Choroid plexus epithelial cell (primary cell): ENCODE measurements at regions not wholly inside any gene's neighbourhood (a gene's known extent, or its start where the extent isn't known, plus 50 kb on each side); places are given as distances from the start of the nearest gene placed in this dataset.

Experiments used
- DNase-seq: peaks from one replicate; pipeline ENCODE4 v3.0.0-alpha.2; 2010; ENCODE audit warnings: low read depth
- H3K4me3 ChIP-seq: 2 replicates; pipeline ENCODE4 v1.5.1; 2011; ENCODE audit warnings: low read depth, mild to moderate bottlenecking, control low read depth, low read length, moderate library complexity
- TF ChIP-seq, protein P1 (sequence below): conservative IDR thresholded peaks from 2 replicates; pipeline ENCODE4 v1.5.1; 2011; ENCODE audit warnings: low read depth, mild to moderate bottlenecking, control low read depth, inconsistent platforms, low read length, moderate library complexity

DNA sequence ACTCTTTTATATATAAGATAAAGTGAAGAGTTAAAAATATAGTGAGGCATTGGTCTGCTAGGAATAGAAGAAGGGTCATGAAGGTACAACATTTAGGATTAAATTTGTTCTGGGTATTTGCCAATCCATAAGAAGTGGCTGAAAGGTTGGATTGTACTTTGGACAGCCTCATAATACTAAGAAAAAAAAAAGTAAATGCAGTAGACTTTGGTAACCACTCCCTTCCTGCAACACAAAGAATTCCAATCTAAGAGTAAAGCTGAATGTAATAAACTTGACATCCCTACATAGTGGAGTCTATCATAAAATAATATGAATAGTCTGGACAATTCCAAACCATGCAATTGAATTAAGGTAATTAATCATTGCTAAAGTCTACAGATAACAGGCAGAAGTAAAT lies 2294.4 kb downstream of the LRRC4C start:
- DNase-seq = no peak
- H3K4me3 ChIP-seq = no peak overlapping the region
- TF ChIP-seq, protein P1, sequence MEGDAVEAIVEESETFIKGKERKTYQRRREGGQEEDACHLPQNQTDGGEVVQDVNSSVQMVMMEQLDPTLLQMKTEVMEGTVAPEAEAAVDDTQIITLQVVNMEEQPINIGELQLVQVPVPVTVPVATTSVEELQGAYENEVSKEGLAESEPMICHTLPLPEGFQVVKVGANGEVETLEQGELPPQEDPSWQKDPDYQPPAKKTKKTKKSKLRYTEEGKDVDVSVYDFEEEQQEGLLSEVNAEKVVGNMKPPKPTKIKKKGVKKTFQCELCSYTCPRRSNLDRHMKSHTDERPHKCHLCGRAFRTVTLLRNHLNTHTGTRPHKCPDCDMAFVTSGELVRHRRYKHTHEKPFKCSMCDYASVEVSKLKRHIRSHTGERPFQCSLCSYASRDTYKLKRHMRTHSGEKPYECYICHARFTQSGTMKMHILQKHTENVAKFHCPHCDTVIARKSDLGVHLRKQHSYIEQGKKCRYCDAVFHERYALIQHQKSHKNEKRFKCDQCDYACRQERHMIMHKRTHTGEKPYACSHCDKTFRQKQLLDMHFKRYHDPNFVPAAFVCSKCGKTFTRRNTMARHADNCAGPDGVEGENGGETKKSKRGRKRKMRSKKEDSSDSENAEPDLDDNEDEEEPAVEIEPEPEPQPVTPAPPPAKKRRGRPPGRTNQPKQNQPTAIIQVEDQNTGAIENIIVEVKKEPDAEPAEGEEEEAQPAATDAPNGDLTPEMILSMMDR = no peak

DNA sequence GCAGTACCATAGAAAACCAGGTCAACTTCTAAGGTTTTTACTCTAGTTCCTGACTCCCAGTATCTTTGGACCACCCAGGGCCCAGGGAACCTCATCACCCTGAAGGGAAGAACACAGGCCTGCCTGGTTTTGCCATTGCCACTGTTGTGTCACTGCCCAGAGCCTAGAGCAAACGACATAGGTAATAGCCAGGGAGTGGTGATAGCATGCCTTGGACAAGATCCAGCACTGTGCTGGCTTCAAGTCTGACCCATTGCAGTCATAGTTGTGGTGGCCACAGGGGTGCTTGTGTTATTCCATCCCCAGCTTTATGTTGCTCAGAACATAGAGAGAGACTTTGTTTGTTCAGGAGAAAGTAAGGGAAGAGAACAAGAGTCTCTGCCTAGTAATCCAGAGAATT lies 2310.2 kb downstream of the LRRC4C start:
- no peak overlapping the region for H3K4me3 ChIP-seq

DNA sequence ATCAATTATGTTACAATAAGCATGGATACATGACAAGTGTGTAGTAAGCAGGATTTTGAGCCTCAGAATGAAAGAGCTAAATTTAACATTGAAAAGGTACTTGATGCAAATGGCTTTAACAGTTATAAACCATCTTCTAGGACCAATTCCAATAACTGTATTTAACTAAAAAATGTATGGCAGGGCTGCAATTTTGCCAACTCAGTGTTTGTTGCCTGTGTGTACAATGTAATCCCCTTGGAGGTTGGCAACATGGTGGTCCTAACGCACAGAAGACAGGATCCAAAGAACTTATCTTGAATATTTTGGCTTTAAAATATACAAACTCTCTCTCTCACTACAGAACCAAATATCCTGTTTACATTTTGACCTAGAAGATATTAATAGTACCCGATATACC lies 2314.1 kb downstream of the LRRC4C start:
- no peak for DNase-seq
- H3K4me3 ChIP-seq = no peak overlapping the region
- TF ChIP-seq, protein P1 = no peak

More for the DNA sequence above, 2310.2 kb downstream of the LRRC4C start:
- TF ChIP-seq, protein P1 = no peak
- no peak for DNase-seq

GRCh38 chr11:39144351-39145130 lies 2314.9 kb downstream of the LRRC4C start:
- TF ChIP-seq, protein P1 = no peak
- no peak for DNase-seq

GRCh38 chr11:39139581-39139980 lies 2319.9 kb downstream of the LRRC4C start:
- DNase-seq = no peak
- H3K4me3 ChIP-seq = no peak overlapping the region
- TF ChIP-seq, protein P1 = no peak

More at GRCh38 chr11:39144351-39145130, 2314.9 kb downstream of the LRRC4C start:
- no peak overlapping the region for H3K4me3 ChIP-seq

DNA sequence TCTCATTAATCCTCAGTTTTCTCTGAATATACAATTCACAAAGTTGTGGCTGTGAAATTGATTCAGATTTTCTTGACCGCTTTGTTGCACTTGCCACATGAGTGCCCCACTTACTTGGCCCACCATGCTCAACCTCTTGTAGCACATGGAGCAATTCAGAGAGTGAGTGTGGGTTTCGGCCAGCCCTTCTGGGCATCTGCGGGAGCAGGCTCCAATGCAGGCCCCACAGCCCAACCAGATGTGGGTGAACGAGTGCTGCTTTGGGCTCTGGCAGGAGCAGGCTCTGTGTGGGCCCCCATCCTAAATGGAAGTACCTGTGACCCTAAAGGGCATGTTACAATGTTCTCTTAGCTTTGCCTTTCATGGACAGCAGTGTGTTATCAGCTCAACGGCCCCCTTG lies 2338.6 kb downstream of the LRRC4C start:
- no peak overlapping the region for H3K4me3 ChIP-seq
- DNase-seq = no peak
- TF ChIP-seq, protein P1 = no peak

DNA sequence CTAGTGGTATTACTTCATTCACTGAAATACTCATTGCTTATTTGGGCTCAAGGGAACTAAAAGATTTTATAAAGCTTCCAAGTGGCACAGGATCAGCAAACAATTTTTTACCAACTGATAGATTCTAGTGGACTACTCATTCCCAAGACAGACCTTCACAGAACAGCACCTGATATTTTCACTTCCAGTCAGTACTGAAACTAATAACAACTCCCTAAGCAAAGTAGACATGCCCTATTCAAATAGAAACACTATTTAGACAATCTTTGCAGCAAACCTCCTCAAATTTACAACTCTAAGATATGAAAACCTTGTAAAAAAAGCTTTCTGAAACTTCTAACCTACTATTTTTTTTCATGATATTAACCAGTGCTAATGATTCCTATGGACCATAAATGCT lies 2345.8 kb downstream of the LRRC4C start:
- no peak overlapping the region for H3K4me3 ChIP-seq
- TF ChIP-seq, protein P1 = no peak
- DNase-seq = no peak
